ENCODE measurements at regions not wholly inside any gene's neighbourhood (a gene's known extent, or its start where the extent isn't known, plus 50 kb on each side); places are given as distances from the start of the nearest gene placed in this dataset.

DNA sequence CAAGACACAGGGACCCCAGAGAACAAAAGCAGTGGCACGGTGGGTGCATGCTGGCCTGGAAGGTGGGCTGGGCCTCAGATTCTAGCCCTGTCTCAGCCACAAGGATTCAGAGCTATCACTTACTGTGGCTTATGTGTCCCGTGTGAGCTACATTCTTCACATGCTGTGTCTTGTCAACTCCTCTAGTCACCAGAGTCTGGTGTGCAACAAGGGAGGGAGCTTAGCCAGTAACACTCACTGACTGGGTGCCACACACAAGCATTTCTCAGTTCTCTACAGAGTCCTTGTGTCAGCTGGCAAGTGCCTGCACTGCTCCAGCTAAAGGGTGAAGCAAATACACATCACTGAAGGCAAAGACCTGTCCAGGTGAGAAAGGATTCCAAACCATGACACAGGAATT, 186.9 kb upstream of the CDYL start:
- DNase-seq (ENCODE audit: low read depth, low spot score) (no peak), FAIRE-seq (no peak)
- Histone ChIP-seq H2AFZ (ENCODE audit: low read depth, low read length) (no peak overlapping the region), H3K4me3 (replicated peaks in 1 of 3; ENCODE audit: insufficient read depth in 1 of 3, low read depth in 1 of 3, low read length in 3 of 3) (no peak overlapping the region), H3K9me1 (replicated peaks; ENCODE audit: control insufficient read depth, extremely low read depth, insufficient read depth, low read length) (no peaks in the 10 kb centered on the region), H3K36me3 (ENCODE audit: control insufficient read depth in 2 of 2, extremely low read depth in 1 of 2, insufficient read depth in 2 of 2, low read length in 2 of 2) (no peaks in the 10 kb centered on the region), H3K9ac (replicated peaks; ENCODE audit: extremely low read depth, insufficient read depth, low read length) (no peak overlapping the region), H4K20me1 (replicated peaks; ENCODE audit: control insufficient read depth, extremely low read depth, insufficient read depth, low read length) (no peaks in the 10 kb centered on the region), H3K4me2 (ENCODE audit: insufficient read depth, low read length) (no peak overlapping the region), H3K27ac (ENCODE audit: insufficient read depth, low read depth, low read length) (no peak overlapping the region), H3K27me3 (ENCODE audit: control insufficient read depth in 2 of 2, insufficient read depth in 2 of 2, low read length in 2 of 2) (no peaks in the 10 kb centered on the region), H3K9me3 (replicated peaks; ENCODE audit: control insufficient read depth, insufficient read depth, low read length) (no peaks in the 10 kb centered on the region), H3K79me2 (ENCODE audit: control insufficient read depth, insufficient read depth, low read length) (no peaks in the 10 kb centered on the region), H3K4me1 (ENCODE audit: control insufficient read depth, extremely low read depth, insufficient read depth, low read length) (no peaks in the 10 kb centered on the region)
- TF ChIP-seq JUN (IDR thresholded peaks at IDR 0.05; ENCODE audit: borderline replicate concordance, insufficient read depth, insufficient read length, low read depth) (no peak), POLR2AphosphoS5 (IDR thresholded peaks at IDR 0.05; ENCODE audit: insufficient read depth, low read depth, low read length) (no peak), MYC (IDR thresholded peaks at IDR 0.05; ENCODE audit: low read depth, low read length) (no peak), GATA2 (IDR thresholded peaks at IDR 0.05; ENCODE audit: insufficient read depth, insufficient read length, low read depth, low read length) (no peak), FOS (IDR thresholded peaks at IDR 0.05; ENCODE audit: borderline replicate concordance, insufficient read depth, low read length) (no peak), EZH2 (IDR thresholded peaks at IDR 0.05; ENCODE audit: borderline replicate concordance, low read depth, low read length, severe bottlenecking) (no peak), POLR2A (IDR thresholded peaks at IDR 0.05; ENCODE audit: low read depth, low read length) (no peak)
- TF ChIP-seq, protein P1, sequence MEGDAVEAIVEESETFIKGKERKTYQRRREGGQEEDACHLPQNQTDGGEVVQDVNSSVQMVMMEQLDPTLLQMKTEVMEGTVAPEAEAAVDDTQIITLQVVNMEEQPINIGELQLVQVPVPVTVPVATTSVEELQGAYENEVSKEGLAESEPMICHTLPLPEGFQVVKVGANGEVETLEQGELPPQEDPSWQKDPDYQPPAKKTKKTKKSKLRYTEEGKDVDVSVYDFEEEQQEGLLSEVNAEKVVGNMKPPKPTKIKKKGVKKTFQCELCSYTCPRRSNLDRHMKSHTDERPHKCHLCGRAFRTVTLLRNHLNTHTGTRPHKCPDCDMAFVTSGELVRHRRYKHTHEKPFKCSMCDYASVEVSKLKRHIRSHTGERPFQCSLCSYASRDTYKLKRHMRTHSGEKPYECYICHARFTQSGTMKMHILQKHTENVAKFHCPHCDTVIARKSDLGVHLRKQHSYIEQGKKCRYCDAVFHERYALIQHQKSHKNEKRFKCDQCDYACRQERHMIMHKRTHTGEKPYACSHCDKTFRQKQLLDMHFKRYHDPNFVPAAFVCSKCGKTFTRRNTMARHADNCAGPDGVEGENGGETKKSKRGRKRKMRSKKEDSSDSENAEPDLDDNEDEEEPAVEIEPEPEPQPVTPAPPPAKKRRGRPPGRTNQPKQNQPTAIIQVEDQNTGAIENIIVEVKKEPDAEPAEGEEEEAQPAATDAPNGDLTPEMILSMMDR (IDR thresholded peaks at IDR 0.05; ENCODE audit: extremely low read depth in 1 of 2, insufficient read depth in 1 of 2, low read depth in 1 of 2, low read length in 2 of 2) = no peak
- TF ChIP-seq, protein P2, sequence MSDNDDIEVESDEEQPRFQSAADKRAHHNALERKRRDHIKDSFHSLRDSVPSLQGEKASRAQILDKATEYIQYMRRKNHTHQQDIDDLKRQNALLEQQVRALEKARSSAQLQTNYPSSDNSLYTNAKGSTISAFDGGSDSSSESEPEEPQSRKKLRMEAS (IDR thresholded peaks at IDR 0.05; ENCODE audit: insufficient read depth, insufficient read length) = no peak
- intact Hi-C loops (cut with micrococcal nuclease) (no loop called here), dilution Hi-C loops (cut with MboI; ENCODE audit: extremely low pct_ligation_motif_present, low sequenced_read_pairs) (no loop called here)
- POLR2A ChIA-PET = no interaction called here
- CTCF ChIA-PET = no interaction called here
- BruUV-seq (replicated peaks) = no TSS peak
